HG03064 (cell line): ENCODE measurements at regions not wholly inside any gene's neighbourhood (a gene's known extent, or its start where the extent isn't known, plus 50 kb on each side); places are given as distances from the start of the nearest gene placed in this dataset.
"Not testable (repeated sequence)": the region's sequence is repeated elsewhere in the genome, so short reads cannot be mapped to it uniquely, and the experiment has no call there.

Experiments used
- ATAC-seq: cut with Tn5 transposase; IDR thresholded peaks from one replicate; pipeline ENCODE4 v1.9.1; 2021; ENCODE audit warnings: low read depth; ENCODE audit not compliant: unreplicated experiment

DNA sequence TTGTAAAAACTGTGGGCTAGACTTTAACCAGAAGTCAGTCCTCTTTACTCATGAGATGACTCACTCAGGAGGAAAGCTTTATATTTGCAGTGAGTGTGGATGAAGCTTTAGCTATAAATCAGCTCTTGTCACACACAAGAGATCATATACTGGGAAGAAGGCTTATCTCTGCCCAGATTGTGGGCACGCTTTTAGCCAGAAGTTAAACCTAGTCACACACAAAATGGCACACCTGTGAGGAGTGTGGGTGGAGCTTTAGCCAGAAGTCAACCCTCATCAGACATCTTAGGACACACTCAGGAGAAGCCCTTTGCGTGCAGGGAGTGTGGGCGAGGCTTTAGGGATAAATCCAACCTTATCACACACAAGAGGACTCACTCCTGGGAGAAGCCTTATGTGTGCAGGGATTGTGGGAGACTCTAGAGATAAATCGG, 706.9 kb upstream of the LUZP2 start:
- ATAC-seq = no peak

DNA sequence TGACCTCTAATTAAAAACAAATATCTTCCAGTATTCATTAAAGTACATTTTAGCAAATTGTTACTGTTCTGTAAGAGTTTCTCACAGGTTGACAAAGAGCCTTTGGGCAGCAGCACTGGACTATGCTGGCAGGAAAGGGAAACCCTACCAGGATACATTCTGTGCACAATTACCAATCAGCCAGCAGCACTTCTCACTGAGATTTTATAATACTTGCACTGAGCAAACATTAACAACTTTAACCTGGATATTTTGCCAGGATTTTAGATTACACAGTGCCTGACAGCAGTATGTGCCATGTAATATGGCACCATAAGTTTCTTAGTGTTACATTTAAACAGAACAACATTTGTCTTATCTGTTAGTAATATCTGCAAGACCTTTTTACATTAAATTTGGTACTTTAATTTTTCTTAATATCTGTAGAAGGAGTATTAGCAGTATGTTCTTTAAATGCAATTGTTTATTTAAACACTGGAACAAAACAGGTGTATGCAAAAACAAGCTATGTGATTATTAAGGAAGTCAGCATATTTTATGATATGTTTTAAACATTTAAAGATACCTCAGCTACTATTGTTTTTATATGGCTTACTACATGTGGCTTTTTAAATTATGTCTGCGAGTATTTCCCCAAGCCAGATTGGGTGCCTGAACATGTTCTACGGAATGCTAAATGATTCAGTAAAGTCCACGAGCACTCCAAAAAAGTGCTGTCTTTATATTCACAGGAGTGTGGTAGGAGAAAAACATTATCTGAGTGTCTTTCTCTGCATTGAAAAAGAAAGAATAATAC, 699.0 kb upstream of the LUZP2 start:
- ATAC-seq = no peak

DNA sequence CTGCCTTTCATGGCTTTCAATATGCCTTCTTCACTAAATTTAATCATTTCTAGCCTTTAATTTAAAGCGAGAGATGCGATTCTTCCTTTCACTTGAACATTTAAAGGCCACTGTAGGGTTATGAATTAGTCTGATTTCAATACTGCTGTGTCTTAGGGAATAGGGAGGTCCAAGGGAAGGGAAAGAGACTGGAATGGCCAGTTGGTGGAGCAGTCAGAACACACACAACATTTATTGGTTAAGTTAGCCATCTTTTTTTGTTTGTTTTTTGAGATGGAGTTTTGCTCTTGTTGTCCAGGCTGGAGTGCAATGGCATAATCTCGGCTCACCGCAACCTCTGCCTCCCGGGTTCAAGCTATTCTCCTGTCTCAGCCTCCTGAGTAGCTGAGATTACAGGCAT, 662.5 kb upstream of the LUZP2 start:
- ATAC-seq = not testable (repeated sequence)

DNA sequence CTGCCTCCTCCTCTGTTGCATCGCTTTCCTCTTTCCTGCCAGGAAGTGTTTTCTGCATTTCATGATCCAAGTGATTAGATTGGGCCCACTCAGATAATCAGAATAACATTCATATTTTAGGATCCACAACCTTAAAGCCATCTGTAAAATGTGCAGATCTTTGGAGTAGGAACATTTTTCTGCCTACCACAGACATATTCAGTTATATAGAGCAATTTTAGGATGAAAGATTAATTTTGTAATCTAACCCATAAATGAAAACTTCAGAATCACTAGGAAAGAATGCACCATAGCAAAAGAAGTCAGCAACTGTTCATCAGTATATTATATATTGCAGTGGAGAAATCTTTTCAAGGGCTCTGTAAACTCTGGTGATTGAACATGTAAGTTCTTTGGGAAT, 659.9 kb upstream of the LUZP2 start:
- no peak for ATAC-seq

DNA sequence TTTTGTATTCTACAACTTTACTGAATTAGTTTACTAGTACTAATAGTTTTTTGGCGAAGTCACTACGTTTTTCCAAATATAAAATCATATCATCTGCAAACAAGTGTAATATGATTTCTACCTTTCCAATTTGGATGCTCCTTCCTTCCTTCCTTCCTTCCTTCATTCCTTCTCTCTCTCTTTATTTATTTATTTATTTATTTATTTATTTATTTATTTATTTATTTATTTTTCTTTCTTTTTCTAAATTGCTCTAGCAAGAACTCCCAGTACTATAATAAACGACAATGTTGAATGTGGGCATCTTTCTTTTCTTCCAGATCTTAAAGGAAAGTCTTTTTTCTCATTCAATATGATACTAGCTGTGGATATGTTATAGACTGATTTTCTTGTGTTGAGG, 656.0 kb upstream of the LUZP2 start:
- no peak for ATAC-seq

DNA sequence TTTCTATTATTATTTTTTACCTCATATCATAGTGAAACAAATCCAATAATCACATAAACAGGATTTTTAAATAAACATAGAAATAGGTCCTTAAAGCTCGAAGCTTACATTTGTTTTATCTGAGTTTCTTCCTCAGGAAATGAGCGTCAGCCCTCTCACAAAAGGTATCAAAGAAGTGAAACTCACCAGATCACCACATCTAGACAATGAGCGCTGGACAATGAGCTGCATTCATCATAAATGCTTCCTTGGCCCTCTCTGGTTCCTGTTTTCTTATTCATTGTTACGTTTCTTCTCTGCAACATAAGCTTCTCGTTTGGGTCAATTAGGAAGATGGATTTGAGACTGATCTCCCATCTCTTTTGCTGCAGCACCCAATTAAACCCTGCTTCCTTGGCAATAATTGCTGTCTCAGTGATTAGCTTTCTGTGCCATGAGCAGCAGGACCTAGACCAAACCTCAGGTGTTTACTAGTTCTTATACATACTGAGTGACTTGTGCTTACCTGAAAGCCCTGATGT, 649.9 kb upstream of the LUZP2 start:
- ATAC-seq = no peak

DNA sequence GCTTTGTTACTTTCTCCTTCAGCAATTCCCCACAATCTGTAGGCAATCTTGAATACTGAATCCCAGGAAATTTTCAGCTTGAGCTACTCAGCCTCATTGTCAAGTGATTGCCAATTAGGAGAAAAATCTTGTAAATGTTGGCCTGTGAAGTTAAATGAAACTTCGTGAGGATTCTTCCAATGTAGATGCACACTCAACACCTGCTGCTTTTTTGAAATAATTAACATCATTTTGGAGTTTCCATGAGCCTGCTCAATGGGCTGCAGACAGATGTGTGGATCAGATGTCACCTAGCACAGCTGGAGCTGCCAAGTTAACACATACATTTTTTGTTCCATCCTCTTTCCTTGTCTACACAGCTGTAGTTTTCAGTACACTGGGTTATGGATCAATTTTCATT, 645.6 kb upstream of the LUZP2 start:
- no peak for ATAC-seq

DNA sequence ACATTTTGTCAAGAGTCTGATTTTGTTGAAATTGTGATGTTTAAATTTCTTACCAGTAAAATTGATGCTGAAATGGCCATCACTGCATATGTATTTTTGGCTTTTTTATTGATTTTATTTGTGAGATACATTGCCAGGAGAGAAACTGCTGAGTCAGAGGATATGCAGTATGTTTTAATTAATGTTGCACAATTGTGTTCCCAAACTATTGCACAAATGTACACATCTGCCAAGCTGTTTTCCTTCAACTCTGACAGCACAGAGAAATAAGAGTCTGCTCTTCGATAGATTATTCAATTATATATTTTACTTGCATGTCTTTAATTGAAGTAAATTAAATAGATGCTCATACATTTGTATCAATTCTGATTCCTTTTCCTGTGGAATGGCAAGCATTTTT, 640.2 kb upstream of the LUZP2 start:
- ATAC-seq = no peak

DNA sequence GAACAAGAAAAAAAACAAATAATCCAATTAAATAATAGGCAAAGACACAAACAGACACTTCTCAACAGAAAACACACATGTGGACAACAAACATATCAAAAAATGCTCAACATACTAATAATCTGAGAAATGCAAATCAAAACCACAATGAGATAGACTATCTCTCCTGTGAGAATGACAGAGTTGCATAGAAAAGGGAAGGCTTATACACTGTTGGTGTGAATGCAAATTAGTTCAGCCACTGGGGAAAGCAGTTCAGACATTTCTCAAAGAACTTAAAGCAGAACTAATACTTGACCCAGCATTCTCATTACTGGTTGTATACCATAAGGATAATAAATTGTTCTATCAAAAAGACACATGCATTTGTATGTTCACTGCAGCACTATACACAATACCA, 637.8 kb upstream of the LUZP2 start:
- ATAC-seq = no peak

DNA sequence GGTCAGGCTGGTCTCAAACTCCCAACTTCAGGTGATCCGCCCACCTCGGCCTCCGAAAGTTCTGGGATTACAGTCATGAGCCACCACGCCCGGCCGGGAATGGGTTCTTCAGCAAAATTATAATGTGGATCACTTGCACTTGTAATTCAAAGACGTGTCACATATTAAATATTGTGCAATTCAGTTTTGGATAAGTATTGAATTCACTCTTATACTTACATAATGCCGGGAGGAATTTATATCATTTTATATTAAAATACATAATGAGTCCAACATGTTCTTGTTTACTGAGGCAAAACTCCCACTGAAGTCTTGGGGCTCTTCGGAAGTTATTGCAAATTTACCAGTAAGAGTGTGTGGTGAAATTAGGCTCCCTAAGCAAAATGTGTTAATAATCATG, 635.2 kb upstream of the LUZP2 start:
- no peak for ATAC-seq

DNA sequence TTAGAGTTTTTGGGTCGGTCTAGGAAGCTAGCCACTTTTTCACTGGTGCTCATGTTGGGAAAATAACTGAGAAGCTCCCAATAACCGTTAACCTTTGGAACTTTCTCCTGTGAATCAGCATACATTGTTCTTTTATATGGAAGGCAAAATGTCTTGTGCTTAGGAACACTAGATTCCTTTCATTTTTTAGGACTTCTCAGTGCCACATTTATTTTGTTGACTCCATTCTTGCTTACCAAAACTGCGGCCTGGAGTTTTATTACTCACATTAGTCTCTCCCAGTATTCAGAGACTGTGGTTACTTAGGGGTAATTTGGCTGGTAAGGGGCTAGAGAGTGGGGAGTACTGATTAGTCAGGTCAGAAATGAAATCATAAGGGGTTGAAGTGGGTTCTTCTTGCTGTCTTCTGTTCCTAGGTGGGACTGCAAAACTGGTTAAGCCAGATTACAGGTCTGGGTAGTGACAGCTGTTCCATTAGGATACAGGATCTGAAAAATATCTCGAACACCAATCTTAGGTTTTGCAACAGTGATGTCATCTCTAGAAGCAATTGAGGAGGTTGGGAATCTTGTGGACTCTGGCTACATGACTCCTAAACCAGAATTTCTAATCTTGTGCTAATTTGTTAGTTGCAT, 631.4 kb upstream of the LUZP2 start:
- ATAC-seq = no peak

DNA sequence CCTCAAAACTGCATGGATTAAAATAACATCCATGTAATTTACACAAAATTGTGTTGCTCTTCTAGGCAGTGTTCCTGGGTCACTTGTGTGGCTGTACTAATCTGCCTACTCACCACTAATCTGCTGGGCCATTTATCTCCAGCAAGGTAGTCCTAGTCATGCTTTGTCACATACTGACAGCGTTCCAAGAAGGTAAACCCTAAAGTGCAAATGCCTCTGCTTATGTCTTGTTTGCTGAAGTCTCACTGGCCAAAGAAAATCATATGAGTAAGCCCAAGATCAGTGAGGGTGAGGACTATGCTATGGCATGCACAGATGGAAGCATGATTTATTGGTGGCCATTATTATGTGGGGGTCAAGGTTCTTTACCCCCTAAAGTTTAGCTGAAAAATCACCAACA, 630.2 kb upstream of the LUZP2 start:
- ATAC-seq = no peak

DNA sequence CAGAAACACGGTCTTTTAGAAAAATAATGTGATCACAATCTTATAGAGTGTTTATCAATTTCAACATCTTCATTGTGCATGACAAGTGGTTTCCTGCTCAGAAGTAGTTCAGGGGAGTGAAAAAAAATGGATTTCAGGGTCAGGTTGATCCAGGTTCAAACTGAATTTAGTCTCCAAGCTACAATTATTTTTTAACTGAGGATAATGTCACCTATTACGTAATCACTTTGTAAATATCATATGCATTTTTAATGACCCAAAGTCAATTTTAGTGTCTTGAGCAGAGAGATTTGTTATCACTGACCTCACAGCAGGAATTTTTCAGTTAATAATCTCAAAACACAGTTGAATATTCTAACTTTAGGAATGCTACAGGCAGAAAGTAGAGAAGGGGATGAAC, 627.2 kb upstream of the LUZP2 start:
- ATAC-seq = no peak

DNA sequence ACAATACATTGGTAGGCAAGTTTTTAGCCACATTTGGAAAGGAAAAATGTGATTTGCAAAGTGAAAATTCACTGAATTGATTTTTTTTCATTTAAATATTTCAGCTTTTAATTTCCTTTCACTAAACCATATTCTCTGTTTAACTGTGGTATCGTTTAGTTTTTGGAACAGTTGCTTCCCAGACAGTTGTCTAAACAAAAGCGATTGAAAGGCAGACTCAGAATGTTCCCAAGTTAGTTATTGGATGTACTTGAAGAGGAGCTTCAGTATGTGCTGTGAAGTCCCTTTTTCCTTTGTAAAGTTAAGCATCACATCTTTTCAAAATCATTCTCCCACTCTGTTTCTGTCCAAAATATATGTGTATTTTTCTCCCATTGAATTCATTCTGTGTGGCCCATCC, 623.4 kb upstream of the LUZP2 start:
- ATAC-seq = no peak

DNA sequence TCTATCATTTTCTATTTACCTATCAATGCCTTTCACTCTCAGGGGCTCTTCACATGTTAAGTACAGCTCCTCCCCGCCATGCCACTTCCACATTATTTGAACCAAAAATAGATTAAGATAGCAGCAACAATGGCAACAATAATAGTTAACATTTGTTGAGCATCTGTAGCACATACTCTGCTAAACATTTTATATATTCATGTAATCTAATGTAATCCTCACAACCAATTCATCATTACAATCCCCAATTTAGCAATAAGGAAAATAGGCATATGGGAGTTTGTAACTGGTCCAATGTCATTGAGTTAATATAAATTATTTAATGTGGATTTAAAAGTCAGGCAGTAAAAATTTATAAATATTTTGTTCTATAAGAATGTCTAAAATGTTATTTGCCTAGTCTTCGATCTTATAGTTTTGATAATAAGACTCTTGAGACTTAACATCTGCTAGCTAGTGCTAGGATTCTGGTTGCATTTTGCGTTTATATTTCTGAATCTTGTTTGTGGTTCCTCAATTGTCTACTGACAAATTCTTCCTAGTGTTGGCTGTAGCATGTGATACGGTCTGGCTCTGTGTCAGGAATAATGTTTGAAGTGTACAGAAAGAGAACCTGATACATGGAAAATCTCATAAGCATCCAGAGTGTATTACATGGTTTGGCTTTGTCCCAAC, 621.5 kb upstream of the LUZP2 start:
- ATAC-seq = no peak

DNA sequence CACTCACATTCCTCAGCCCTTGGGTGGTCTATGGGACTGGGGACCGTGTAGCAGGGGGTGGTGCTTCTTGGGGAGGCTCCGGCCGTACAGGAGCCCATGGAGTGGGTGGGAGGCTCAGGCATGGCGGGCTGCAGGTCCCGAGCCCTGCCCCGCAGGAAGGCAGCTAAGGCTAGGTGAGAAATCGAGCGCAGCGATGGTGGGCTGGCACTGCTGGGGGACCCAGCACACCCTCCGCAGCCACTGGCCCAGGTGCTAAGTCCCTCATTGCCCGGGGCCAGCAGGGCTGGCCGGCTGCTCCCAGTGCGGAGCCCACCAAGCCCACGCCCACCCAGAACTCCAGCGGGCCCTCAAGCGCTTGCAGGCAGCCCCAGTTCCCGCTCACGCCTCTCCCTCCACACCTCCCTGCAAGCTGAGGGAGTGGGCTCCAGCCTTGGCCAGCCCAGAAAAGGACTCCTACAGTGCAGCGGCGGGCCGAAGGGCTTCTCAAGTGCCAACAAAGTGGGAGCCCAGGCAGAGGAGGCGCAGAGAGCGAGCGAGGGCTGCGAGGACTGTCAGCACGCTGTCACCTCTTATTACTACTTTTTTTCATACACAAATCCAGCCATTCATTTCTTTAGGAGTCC, 613.3 kb upstream of the LUZP2 start:
- not testable (repeated sequence) for ATAC-seq

DNA sequence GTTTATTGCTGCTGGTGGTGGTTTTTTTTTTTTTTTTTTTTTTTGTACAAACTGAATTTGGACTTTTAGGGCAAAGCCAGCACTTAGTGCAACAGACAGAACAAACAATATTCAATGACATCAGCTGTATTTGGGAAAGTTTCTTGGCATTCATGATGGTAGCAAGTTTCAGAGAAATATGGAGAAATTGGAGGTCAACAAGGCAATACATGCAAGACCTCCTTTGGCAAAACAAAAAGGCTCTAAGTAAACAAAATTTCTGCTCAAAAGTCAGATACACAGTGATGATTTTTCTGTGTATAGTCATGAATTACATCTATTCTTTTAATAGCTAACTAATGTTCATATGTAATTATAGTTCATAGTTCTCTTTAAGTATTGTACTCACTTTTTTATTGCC, 612.5 kb upstream of the LUZP2 start:
- ATAC-seq = no peak

DNA sequence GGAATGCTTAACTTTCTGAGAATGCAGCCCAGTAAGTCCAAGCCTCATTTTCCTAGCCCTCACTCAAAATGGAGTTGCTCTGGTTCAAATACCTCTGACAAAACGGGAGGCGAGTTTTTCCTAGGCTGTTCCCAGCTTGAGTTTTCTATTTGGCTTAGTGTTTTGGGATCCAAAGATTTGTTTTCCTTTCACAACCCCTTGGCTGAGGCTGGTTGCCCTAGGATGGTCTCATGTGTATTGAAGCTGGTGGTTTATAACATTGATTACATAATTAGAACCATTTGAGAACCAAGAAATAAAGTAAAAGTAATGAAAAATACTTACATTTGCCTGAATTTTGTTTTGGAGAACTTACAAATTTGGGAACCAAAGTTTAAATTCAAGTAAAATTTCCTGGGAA, 611.1 kb upstream of the LUZP2 start:
- ATAC-seq = no peak

DNA sequence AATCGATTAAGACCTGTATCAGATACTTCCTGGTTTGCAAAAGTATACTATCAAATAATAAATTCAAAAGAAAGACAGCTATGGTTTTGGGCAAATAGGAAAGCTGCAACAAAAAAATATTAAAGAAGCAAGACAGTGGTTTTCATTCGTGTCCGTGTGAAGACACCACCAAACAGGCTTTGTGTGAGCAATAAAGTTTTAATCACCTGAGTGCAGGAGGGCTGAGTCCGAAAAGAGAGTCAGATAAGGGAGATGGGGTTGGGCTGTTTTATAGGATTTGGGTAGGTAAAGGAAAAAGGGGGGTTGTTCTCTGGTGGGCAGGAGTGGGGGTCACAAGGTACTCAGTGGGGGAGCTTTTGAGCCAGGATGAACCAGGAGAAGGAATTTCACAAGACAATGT, 609.7 kb upstream of the LUZP2 start:
- ATAC-seq = not testable (repeated sequence)

DNA sequence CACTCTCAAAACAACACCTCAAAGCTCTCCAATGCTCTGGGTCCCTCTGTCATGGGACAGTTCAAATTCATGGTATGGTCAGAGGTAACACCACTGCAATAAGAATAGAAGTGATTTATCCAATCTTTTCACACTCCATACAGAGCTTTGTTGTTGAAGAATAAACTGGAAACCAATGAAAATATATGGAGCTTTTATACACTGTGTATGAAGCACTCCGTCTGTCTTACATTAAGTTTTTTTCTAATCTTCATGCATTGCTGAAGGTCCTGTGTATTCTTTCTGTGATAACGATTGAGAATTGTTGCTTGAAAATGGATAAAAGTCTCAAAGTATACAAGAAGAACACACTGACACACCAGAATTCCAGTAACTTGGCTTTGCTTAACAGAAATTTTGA, 603.7 kb upstream of the LUZP2 start:
- no peak for ATAC-seq
